Astrocyte of the hippocampus (primary cell): ENCODE measurements at regions not wholly inside any gene's neighbourhood (a gene's known extent, or its start where the extent isn't known, plus 50 kb on each side); places are given as distances from the start of the nearest gene placed in this dataset.
"Not testable (repeated sequence)": the region's sequence is repeated elsewhere in the genome, so short reads cannot be mapped to it uniquely, and the experiment has no call there.

ENCODE experiments used
- DNase-seq: peaks from one replicate; pipeline ENCODE4 v3.0.0; 2011; ENCODE audit warnings: low read depth, low spot score

GRCh38 chr7:67358738-67359137 is 362.1 kb downstream of the TYW1 start:
- not testable (repeated sequence) for DNase-seq

- DNase-seq, result no peak
These were observed 363.3 kb downstream of the TYW1 start for GRCh38 chr7:67359900-67360299.

- no peak for DNase-seq
These were observed 364.5 kb downstream of the TYW1 start for GRCh38 chr7:67361150-67361549.

- DNase-seq, result no peak
These were observed 367.9 kb downstream of the TYW1 start for GRCh38 chr7:67364441-67365017.

GRCh38 chr7:67371429-67372305 is 375.0 kb downstream of the TYW1 start:
- peak; percentile 89 for DNase-seq

GRCh38 chr7:67373389-67373788 is 376.8 kb downstream of the TYW1 start:
- not testable (repeated sequence) for DNase-seq

GRCh38 chr7:67375427-67375826 is 378.8 kb downstream of the TYW1 start:
- DNase-seq, result no peak

GRCh38 chr7:67377939-67378862 is 381.6 kb downstream of the TYW1 start:
- peak; percentile 85 for DNase-seq

- no peak for DNase-seq
These were observed 383.7 kb downstream of the TYW1 start for GRCh38 chr7:67380326-67380725.

- no peak for DNase-seq
These were observed 384.2 kb downstream of the TYW1 start for GRCh38 chr7:67380858-67381257.

GRCh38 chr7:67387851-67388250 is 391.2 kb downstream of the TYW1 start:
- DNase-seq, result no peak

- no peak for DNase-seq
These were observed 394.5 kb downstream of the TYW1 start for GRCh38 chr7:67391168-67391567.

GRCh38 chr7:67392596-67393438 is 396.2 kb downstream of the TYW1 start:
- no peak for DNase-seq

- DNase-seq, result no peak
These were observed 397.3 kb downstream of the TYW1 start for GRCh38 chr7:67393903-67394302.

GRCh38 chr7:67398916-67399315 is 402.3 kb downstream of the TYW1 start:
- no peak for DNase-seq

GRCh38 chr7:67401492-67401891 is 404.9 kb downstream of the TYW1 start:
- no peak for DNase-seq

- DNase-seq, result no peak
These were observed 405.6 kb downstream of the TYW1 start for GRCh38 chr7:67402280-67402679.

GRCh38 chr7:67406976-67407375 is 410.3 kb downstream of the TYW1 start:
- peak; percentile 9 for DNase-seq

GRCh38 chr7:67407392-67408071 is 410.9 kb downstream of the TYW1 start:
- DNase-seq, result no peak

GRCh38 chr7:67408109-67408508 is 411.5 kb downstream of the TYW1 start:
- no peak for DNase-seq

- no peak for DNase-seq
These were observed 417.0 kb downstream of the TYW1 start for GRCh38 chr7:67413670-67414069.
